T-helper 1 cell treated with Interleukin-12 subunit alpha and Interleukin-12 subunit beta and Interleukin-4 antibody, amounts not matched to agents 30 μg/mL and 1 μg/mL, for 36 hours (primary cell): ENCODE measurements at regions not wholly inside any gene's neighbourhood (a gene's known extent, or its start where the extent isn't known, plus 50 kb on each side); places are given as distances from the start of the nearest gene placed in this dataset.
"Not testable (repeated sequence)": the region's sequence is repeated elsewhere in the genome, so short reads cannot be mapped to it uniquely, and the experiment has no call there.

Experiments
- H3K27ac Mint-ChIP-seq: one replicate; pipeline ENCODE4 v1.8.0; 2021; ENCODE audit warnings: mild to moderate bottlenecking, mixed read lengths
- H3K27me3 Mint-ChIP-seq: one replicate; pipeline ENCODE4 v1.8.0; 2021; ENCODE audit warnings: low read depth, mixed read lengths
- H3K36me3 Mint-ChIP-seq: one replicate; pipeline ENCODE4 v1.8.0; 2021; ENCODE audit warnings: low read depth, mixed read lengths
- H3K4me1 Mint-ChIP-seq: one replicate; pipeline ENCODE4 v1.8.0; 2021; ENCODE audit warnings: low read depth, mixed read lengths
- H3K4me3 Mint-ChIP-seq: one replicate; pipeline ENCODE4 v1.8.0; 2021; ENCODE audit warnings: mild to moderate bottlenecking, moderate library complexity, mixed read lengths
- H3K9me3 Mint-ChIP-seq: one replicate; pipeline ENCODE4 v1.8.0; 2021; ENCODE audit warnings: mixed read lengths

DNA sequence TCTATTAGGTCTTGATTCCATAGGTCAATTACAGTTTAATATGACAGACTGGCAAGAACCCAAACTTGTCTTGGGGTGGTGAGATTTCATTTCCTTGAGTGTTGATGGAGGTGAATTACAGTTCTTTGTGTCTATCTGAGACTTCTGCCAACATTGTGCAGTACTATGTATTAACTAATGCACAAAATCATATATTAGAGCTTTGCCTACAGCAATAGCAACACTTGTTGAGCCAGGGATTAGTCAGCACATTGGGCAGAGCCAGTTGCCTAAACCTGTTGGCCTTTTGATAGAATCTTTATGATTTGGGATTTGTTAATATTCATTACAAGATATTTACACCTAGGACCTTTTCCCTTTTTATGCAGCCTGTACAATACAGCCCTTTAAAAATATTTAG lies 135.3 kb upstream of the CENPW start:
- no peak overlapping the region for H3K27ac Mint-ChIP-seq
- H3K27me3 Mint-ChIP-seq, result no peaks in the 10 kb centered on the region
- H3K4me3 Mint-ChIP-seq, result no peak overlapping the region
- no peaks in the 10 kb centered on the region for H3K9me3 Mint-ChIP-seq
- peaks cover 1% of the 10 kb centered on the region for H3K36me3 Mint-ChIP-seq
- peaks cover 2% of the 10 kb centered on the region for H3K4me1 Mint-ChIP-seq

DNA sequence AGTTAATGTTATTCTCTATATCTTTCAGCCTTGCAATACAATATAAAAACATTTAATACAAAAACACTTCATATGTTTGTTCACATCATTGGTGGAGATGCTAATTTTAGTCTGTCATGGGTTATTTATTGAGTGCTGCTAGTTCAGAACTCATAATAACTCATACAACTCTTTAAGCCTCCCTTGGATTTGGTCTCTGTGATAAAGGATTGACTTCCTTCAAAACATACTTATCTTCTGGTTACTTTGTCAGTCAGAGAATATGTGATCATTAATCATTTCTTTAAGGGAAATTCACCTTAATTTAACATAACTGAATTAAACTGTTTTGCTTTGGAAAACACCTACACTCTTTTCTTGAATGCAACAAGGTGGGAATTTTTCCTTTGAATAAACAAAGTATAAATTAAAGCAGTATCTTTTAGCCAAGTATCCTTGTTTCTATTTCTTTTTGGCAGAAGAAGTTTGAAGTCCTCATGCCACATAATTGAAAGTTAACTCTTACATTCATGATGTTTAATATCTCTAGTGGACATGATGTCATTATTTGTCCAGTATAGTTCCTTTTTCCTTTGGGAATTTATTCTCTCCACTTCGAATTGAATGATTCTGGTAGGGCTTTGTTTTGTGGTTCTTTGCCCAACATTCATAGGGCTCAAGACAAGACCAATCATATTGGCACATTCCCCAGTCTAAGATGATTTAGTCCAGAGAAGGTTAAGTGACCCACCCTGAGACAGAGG lies 133.2 kb upstream of the CENPW start:
- no peak overlapping the region for H3K27ac Mint-ChIP-seq
- H3K9me3 Mint-ChIP-seq, result no peaks in the 10 kb centered on the region
- H3K4me3 Mint-ChIP-seq, result no peak overlapping the region
- no peaks in the 10 kb centered on the region for H3K36me3 Mint-ChIP-seq
- H3K27me3 Mint-ChIP-seq, result no peaks in the 10 kb centered on the region
- H3K4me1 Mint-ChIP-seq, result no peaks in the 10 kb centered on the region

DNA sequence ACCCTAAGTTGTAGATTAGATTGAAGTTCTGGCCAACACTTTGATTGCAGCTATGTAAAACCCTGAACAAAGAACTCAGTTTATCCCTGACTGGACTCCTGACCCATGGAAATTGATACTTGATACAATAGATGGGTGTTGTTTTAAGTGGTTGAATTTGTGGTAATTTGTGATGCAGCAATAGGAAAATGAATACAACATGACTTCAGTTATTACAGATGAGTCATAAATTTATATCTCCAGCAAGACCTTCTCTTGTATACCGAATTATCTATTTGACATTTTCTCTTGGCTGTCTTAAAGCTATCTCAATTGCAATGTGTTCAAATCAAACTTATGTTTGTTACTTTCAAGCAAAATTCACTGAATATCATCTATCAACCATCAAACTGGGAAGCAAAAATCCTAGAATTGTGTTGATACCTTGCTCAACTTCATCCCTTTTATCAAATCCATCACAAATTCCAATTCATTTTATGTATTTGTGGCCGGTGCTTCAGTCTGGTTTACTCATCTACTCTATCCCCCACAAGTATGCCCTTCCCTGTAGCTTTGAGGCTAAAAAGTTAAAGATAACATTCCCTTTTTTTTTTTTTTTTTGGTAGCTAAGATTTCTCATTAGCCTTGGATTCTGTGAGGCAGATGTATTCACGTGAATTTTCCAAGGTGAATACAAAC lies 129.4 kb upstream of the CENPW start:
- Mint-ChIP-seq H3K4me3 (no peak overlapping the region), H3K27ac (no peak overlapping the region)

DNA sequence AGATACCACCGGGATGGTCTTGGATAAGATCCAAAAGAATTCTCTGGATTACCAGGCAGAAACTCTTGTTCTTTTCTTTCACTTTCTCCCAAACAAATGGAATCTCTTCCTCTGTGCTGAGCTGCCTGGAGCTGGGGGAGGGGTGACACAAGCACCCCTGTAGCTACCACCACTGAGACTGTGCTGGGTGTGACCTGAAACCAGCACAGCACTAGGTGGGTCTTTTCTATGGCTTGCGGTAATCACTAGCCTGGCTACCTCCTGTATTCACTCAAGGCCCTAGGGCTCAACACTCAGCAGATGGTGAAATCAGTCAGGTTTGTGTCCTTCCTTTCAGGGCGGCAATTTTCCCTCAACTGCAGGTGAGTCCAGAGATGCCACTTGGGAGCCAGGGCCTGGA lies 122.4 kb upstream of the CENPW start:
- Mint-ChIP-seq H3K36me3 (no peaks in the 10 kb centered on the region), H3K4me1 (no peaks in the 10 kb centered on the region), H3K27ac (no peak overlapping the region), H3K4me3 (no peak overlapping the region), H3K9me3 (no peaks in the 10 kb centered on the region), H3K27me3 (no peaks in the 10 kb centered on the region)

More for the DNA sequence above, 129.4 kb upstream of the CENPW start:
- no peaks in the 10 kb centered on the region for H3K36me3 Mint-ChIP-seq
- no peaks in the 10 kb centered on the region for H3K9me3 Mint-ChIP-seq
- H3K4me1 Mint-ChIP-seq, result no peaks in the 10 kb centered on the region
- H3K27me3 Mint-ChIP-seq, result no peaks in the 10 kb centered on the region

DNA sequence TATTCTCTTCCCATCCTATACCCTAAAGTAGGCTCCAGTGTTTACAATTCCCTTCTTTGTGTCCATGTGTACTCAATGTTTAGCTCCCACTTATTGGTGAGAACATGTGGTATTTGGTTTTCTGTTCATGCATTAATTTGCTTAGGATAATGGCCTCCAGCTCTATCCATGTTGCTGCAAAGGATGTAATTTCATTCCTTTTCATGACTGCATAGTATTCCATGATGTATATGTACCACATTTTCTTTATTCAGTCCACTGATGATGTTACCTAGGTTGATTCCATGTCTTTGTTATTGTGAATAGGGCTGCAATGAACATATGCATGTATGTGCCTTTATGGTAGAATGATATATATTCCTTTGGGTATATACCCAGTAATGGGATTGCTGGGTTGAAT lies 119.0 kb upstream of the CENPW start:
- not testable (repeated sequence) for H3K4me1 Mint-ChIP-seq, H3K36me3 Mint-ChIP-seq, H3K27ac Mint-ChIP-seq, H3K9me3 Mint-ChIP-seq, H3K27me3 Mint-ChIP-seq, H3K4me3 Mint-ChIP-seq

DNA sequence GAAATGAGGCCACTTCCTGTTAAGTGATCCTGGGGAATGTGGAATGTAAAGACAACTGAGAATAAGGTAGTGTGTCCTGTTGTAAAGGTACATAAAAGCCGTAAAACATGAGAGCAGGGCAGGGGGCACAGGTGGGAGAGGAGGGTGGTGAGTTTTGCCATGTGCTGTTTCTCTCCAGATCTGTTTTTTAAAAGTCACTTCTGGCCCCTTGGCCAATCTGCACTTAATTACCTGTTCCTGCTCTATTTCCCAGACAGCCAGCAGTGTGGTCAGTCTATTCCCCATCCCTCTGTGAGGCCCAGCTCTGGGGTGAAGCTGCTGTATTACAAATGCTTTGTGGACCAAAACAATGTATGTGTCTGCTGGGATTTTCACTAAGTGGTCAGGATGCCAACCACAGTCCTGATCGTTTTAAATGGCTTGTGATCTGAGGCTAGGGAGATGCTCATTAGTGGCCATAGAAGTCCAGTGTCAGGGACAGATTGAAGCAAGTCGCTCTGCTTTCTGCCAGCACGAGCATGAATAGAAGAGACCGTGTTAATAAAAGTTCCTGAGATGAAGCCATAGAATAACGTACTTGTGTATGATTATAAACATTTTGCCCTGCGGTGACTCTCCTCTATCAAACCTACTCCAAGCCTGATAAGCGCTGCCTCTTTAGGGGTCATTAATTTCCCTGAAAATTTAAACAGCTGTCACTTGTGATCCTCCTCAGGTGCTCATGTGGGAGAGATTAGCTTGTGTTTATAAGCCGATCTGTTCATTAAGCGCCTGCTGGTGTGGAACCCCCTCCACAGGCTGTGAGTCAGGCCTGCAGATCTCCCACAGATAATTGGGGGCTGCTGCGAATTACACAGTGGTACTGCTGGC lies 111.8 kb upstream of the CENPW start:
- no peaks in the 10 kb centered on the region for H3K27me3 Mint-ChIP-seq
- H3K27ac Mint-ChIP-seq, result no peak overlapping the region
- H3K9me3 Mint-ChIP-seq, result no peaks in the 10 kb centered on the region
- no peak overlapping the region for H3K4me3 Mint-ChIP-seq
- no peaks in the 10 kb centered on the region for H3K36me3 Mint-ChIP-seq
- H3K4me1 Mint-ChIP-seq, result no peaks in the 10 kb centered on the region

DNA sequence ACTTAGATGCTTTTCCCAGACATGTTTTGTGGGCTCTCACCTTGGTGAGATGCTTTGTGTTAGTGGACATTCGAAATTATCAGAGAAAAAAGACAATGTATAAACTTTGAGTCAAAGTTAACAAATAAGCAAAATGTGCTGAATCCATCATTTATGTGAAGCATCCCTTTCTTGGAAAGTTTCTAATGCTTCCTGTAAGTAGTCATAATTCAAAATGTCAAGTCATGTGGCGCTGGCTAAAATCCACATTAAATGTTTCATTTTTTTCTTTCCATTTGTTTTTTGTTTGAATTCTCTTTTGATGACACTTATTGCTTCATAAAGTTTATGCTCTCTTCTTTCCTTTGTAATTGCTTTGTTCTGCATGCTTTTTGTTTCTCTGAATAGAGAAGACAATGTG lies 107.2 kb upstream of the CENPW start:
- no peak overlapping the region for H3K4me3 Mint-ChIP-seq
- H3K27me3 Mint-ChIP-seq, result no peaks in the 10 kb centered on the region
- no peaks in the 10 kb centered on the region for H3K4me1 Mint-ChIP-seq
- no peaks in the 10 kb centered on the region for H3K9me3 Mint-ChIP-seq
- H3K36me3 Mint-ChIP-seq, result no peaks in the 10 kb centered on the region
- no peak overlapping the region for H3K27ac Mint-ChIP-seq

DNA sequence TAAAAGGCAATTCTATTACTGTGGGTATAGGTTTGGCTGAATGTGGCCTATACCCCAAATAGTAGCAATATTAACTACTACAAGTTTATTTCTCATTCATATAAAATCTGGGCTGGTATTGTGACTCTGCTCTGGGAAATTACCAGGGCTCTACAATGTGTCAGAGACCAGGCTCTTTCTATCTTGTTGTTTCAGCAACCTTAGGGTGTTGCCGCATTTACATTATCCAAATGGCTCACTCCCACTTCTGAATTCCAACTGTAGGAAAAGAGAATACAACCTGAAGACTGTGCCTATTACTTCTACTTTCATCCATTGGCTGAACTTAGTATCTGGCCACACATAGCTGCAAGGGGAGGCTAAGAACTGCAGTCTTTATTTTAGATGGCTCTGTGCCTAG lies 106.7 kb upstream of the CENPW start:
- Mint-ChIP-seq H3K4me3 (no peak overlapping the region), H3K36me3 (no peaks in the 10 kb centered on the region), H3K4me1 (no peaks in the 10 kb centered on the region), H3K27me3 (no peaks in the 10 kb centered on the region), H3K27ac (no peak overlapping the region), H3K9me3 (no peaks in the 10 kb centered on the region)

DNA sequence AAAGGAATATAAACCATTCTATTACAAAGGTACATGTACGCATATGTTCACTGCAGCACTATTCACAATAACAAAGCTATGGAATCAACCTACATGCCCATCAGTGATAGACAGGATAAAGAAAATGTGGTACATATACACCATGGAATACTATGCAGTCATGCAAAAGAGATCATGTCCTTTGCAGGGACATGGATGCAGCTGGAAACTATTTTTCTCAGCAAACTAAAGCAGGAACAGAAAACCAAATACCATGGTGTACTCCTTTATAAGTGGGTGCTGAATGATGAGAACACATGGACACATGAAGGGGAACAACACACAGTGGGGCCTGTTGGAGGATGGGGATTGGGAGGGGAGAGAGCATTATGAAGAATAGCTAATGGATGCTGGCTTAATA lies 104.6 kb upstream of the CENPW start:
- Mint-ChIP-seq H3K36me3 (no peaks in the 10 kb centered on the region), H3K9me3 (no peaks in the 10 kb centered on the region), H3K27ac (no peak overlapping the region), H3K27me3 (no peaks in the 10 kb centered on the region), H3K4me3 (no peak overlapping the region), H3K4me1 (no peaks in the 10 kb centered on the region)

DNA sequence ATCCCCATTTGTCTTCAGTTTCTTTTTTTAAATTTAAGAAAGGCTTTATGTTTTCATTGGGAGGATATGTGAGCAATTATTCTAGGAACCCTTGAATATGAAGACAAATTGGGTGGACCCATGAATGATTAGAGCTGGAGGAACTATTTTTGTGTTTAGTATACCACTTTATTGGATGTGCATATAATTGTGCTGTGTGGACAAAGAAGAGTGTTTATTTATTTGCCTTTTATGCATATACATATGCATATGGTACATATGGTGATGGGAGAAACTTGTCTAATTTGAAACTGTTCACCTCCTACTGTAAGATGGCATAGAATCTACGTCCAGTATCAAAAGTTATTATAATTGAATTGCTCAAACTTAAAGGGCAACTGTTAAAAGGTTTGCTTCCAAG lies 94.8 kb upstream of the CENPW start:
- H3K27me3 Mint-ChIP-seq, result no peaks in the 10 kb centered on the region
- no peaks in the 10 kb centered on the region for H3K4me1 Mint-ChIP-seq
- no peak overlapping the region for H3K27ac Mint-ChIP-seq
- no peak overlapping the region for H3K4me3 Mint-ChIP-seq
- H3K9me3 Mint-ChIP-seq, result no peaks in the 10 kb centered on the region
- H3K36me3 Mint-ChIP-seq, result no peaks in the 10 kb centered on the region

DNA sequence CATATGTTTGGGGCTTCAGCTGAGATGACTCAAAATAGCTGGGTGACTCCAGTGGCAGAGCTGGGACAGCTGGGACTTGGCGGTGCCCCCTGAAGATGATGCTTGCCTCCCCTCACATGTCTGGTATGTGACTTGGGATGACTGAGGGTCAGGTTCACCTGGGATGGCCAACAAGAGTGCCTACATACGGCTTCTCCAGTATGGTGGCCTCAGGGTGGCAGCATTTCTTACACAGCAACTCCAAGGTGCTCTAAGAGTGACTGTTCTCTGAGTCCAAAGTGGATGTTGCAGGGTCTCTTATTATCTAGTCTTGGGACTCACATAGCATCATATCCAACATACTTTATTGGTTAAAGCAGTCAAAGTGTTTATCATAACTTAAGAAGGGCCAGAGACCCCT lies 87.8 kb upstream of the CENPW start:
- Mint-ChIP-seq H3K36me3 (no peaks in the 10 kb centered on the region), H3K27me3 (no peaks in the 10 kb centered on the region), H3K4me1 (no peaks in the 10 kb centered on the region), H3K4me3 (no peak overlapping the region), H3K27ac (no peak overlapping the region), H3K9me3 (no peaks in the 10 kb centered on the region)

DNA sequence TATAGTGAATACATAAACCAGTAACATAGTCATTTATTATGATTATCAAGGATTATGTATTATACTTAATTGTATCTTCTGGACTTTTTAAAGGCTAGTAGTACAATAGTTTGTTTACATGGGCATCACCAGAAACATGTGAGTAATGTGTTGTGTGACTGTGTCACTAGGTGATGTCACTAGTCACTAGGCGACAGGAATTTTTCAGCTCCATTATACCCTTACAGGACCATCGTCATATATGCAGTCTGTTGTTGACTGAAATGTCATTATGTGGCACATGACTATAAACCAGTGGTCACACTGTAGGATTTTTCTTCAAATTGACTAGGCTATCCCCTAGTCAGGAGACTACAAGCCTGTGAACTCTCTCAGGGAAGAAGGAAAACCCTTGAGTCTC lies 86.5 kb upstream of the CENPW start:
- Mint-ChIP-seq H3K36me3 (no peaks in the 10 kb centered on the region), H3K27ac (no peak overlapping the region), H3K4me1 (no peaks in the 10 kb centered on the region), H3K27me3 (no peaks in the 10 kb centered on the region), H3K9me3 (no peaks in the 10 kb centered on the region), H3K4me3 (no peak overlapping the region)

DNA sequence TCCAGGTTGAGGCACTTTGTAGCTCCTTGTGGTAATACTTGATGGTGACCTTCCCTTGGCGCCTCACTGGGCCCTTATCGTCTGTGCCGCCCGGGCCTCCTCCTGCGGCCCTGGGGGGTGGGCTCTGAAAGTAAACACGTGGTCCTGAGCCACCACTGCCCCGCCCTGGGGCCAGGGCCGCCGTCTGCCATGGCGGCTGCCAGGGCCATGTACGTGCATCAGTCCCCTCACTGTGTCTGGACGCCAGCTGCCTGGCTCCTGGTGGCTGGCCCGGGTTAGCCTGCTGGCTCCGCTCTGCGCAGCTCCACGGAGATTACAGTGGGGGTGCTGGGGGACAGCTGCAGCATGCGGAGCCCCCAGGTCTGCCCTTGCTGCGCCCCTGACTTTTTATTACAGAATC lies 81.8 kb upstream of the CENPW start:
- peaks cover 13% of the 10 kb centered on the region for H3K9me3 Mint-ChIP-seq
- H3K27me3 Mint-ChIP-seq, result no peaks in the 10 kb centered on the region
- H3K4me3 Mint-ChIP-seq, result no peak overlapping the region
- no peaks in the 10 kb centered on the region for H3K4me1 Mint-ChIP-seq
- H3K36me3 Mint-ChIP-seq, result no peaks in the 10 kb centered on the region
- no peak overlapping the region for H3K27ac Mint-ChIP-seq

DNA sequence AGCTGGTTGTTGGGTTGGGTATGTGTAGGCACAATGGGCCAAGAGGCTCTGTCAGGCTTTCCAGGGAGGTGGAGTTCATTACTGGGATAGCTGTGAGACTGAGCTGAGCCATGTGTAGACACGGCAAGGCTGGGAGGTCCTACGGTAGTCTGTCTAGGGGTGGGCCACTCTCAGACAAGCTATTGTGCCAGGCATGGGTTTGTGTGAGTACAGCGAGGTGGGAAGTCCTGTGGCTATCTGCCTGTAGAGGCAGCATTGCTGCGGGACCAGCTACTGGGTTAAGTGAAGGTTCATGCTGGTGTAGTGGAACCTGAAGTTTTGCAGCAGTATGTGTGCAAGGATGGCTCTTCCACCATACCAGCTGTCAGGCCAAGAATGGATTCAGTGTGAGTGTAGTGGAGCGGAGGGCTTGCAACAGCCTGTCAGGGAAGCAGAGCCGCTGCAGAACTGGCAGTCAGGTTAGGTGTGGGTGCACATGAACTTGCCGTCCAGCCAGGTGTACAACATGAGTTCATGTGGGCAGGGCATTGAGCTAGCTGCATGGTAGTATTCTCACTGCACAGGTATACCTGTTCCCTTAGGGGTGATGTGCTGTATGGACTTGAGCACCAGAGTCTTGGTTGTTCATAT lies 78.0 kb upstream of the CENPW start:
- Mint-ChIP-seq H3K9me3 (peaks cover 13% of the 10 kb centered on the region), H3K36me3 (no peaks in the 10 kb centered on the region), H3K27ac (no peak overlapping the region), H3K4me3 (no peak overlapping the region), H3K4me1 (no peaks in the 10 kb centered on the region), H3K27me3 (no peaks in the 10 kb centered on the region)
